ENCODE measurements at regions not wholly inside any gene's neighbourhood (a gene's known extent, or its start where the extent isn't known, plus 50 kb on each side); places are given as distances from the start of the nearest gene placed in this dataset.

DNA sequence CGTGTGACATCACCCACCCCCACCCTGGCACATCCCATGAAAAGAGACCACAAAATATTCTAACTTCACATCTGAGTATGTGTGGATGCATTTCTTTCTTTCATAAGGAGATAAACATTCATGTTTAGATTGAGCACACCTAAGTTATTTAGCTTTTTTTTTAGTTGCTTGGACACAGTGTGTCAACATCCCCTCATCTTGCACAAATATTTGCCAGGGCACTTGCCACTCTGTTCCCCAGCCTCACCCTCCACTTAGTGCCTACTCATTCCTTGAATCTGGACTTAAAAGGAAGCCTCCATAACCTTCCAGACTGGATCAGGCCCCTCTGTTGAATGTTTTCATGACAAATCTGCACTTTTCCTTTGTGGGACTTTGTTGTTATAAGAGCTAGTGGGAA lies 338.9 kb upstream of the IGFBP3 start:
- H3K4me2 ChIP-seq (ENCODE audit: low read depth, low read length): no peak overlapping the region
- H2AFZ ChIP-seq (replicated peaks; ENCODE audit: low read length, poor library complexity): no peak overlapping the region
- dilution Hi-C loops (cut with HindIII; ENCODE audit: low sequenced_read_pairs, unreplicated experiment): no loop called here
- in situ Hi-C loops (cut with MboI; ENCODE audit: low sequenced_read_pairs): no loop called here
- H2BK15ac ChIP-seq (ENCODE audit: low read depth, low read length): 0 out of 3 replicates have a peak overlapping the region, but pooled peaks have one; percentile 8
- peak overlapping the region; percentile 49 for H2BK5ac ChIP-seq (ENCODE audit: low read depth, low read length, poor library complexity, severe bottlenecking)
- peak overlapping the region in 1 of 2 experiments; percentile 35; a peak in 1 of 4 replicates for H4K8ac ChIP-seq (ENCODE audit: low read depth in 2 of 2, low read length in 2 of 2)
- H4K91ac ChIP-seq (ENCODE audit: insufficient read depth, low read depth, low read length): peak overlapping the region; percentile 1; the same call in 1 of the 2 replicates
- H3K18ac ChIP-seq (ENCODE audit: low read depth, low read length): no peak overlapping the region; the same call in 1 of the 2 replicates
- H3K9me3 ChIP-seq (ENCODE audit: control insufficient read depth, insufficient read depth, low read length): peaks cover 6% of the 10 kb centered on the region
- no peak overlapping the region; the same call in 1 of the 2 replicates for H2AK5ac ChIP-seq (ENCODE audit: low read depth, low read length)
- no TSS peak for BruUV-seq (replicated peaks)
- TF ChIP-seq, protein P1, sequence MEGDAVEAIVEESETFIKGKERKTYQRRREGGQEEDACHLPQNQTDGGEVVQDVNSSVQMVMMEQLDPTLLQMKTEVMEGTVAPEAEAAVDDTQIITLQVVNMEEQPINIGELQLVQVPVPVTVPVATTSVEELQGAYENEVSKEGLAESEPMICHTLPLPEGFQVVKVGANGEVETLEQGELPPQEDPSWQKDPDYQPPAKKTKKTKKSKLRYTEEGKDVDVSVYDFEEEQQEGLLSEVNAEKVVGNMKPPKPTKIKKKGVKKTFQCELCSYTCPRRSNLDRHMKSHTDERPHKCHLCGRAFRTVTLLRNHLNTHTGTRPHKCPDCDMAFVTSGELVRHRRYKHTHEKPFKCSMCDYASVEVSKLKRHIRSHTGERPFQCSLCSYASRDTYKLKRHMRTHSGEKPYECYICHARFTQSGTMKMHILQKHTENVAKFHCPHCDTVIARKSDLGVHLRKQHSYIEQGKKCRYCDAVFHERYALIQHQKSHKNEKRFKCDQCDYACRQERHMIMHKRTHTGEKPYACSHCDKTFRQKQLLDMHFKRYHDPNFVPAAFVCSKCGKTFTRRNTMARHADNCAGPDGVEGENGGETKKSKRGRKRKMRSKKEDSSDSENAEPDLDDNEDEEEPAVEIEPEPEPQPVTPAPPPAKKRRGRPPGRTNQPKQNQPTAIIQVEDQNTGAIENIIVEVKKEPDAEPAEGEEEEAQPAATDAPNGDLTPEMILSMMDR (conservative IDR thresholded peaks at IDR 0.05; ENCODE audit: low read depth, low read length): no peak
- TF ChIP-seq, protein P2, sequence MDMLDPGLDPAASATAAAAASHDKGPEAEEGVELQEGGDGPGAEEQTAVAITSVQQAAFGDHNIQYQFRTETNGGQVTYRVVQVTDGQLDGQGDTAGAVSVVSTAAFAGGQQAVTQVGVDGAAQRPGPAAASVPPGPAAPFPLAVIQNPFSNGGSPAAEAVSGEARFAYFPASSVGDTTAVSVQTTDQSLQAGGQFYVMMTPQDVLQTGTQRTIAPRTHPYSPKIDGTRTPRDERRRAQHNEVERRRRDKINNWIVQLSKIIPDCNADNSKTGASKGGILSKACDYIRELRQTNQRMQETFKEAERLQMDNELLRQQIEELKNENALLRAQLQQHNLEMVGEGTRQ (IDR thresholded peaks at IDR 0.05; ENCODE audit: low read depth, low read length): no peak
- TF ChIP-seq RFX5 (IDR thresholded peaks at IDR 0.05; ENCODE audit: low read depth, low read length) (no peak), RAD21 (IDR thresholded peaks at IDR 0.05; ENCODE audit: low read length) (no peak), MXI1 (IDR thresholded peaks at IDR 0.05; ENCODE audit: borderline replicate concordance, low read depth, low read length) (no peak), POLR2A (IDR thresholded peaks at IDR 0.05; ENCODE audit: low read depth, low read length) (no peak)
- H3K9ac ChIP-seq (ENCODE audit: low read depth, low read length): no peak overlapping the region
- 0 out of 2 replicates have a peak overlapping the region, but pooled peaks have one; percentile 22 for H3K14ac ChIP-seq (replicated peaks; ENCODE audit: low read depth, low read length)
- H4K20me1 ChIP-seq (ENCODE audit: insufficient read depth, low read length): no peaks in the 10 kb centered on the region
- H2BK20ac ChIP-seq (ENCODE audit: low read depth, low read length): peak overlapping the region; percentile 26; the same call in 1 of the 2 replicates
- ChIA-PET POLR2A (ENCODE audit: unreplicated experiment) (interaction anchor here (0.6 kb wide), 1 partner anchor 105 kb away, joined by 6 read pairs; no protein-coding TSS in a partner anchor), CTCF (interaction anchor here (0.6 to 0.9 kb wide), 2 partner anchors 27 to 107 kb away, joined by 3 read pairs; no protein-coding TSS in a partner anchor)
- peak overlapping the region; percentile 37; the same call in 1 of the 2 replicates for H3K4ac ChIP-seq (ENCODE audit: low read depth, low read length)
- H2BK120ac ChIP-seq (ENCODE audit: low read depth, low read length): peak overlapping the region; percentile 24
- DNase-seq (no peak), ATAC-seq (ENCODE audit: low read depth) (no peak)
- intact Hi-C loops (cut with micrococcal nuclease): loop anchor here (5.0 kb wide), 1 partner anchor 338 kb away; the partner anchor contains the start of gene IGFBP3
- peaks cover 10% of the 10 kb centered on the region for H3K4me1 ChIP-seq (ENCODE audit: control insufficient read depth, insufficient read depth, low read length)
- H3K56ac ChIP-seq (ENCODE audit: extremely low read depth, insufficient read depth, low read length): no peak overlapping the region
- H3K4me3 ChIP-seq (ENCODE audit: insufficient read depth, low read depth, low read length): no peak overlapping the region
- no peak overlapping the region for H3K27ac ChIP-seq (ENCODE audit: insufficient read depth, low read length)
- no peaks in the 10 kb centered on the region for H3K79me1 ChIP-seq (ENCODE audit: low read depth in 1 of 2, low read length in 2 of 2)
- H3K27me3 ChIP-seq (ENCODE audit: control insufficient read depth, insufficient read depth, low read length): no peaks in the 10 kb centered on the region
- WGBS, 2 experiments (ENCODE audit: extremely low coverage in 2 of 2, insufficient read length in 1 of 2): no CpG with 5 or more reads among the region's 1 CpG
- H2AK9ac ChIP-seq (replicated peaks; ENCODE audit: low read depth, low read length, poor library complexity): no peak overlapping the region
- no peak overlapping the region for H3K23ac ChIP-seq (ENCODE audit: low read depth, low read length)
- H3K9me1 ChIP-seq (ENCODE audit: insufficient read depth, low read length): peaks cover 3% of the 10 kb centered on the region; the same call in 1 of the 2 replicates
- H3K36me3 ChIP-seq (ENCODE audit: control insufficient read depth, insufficient read depth, low read length): no peaks in the 10 kb centered on the region
- H4K5ac ChIP-seq (ENCODE audit: low read depth, low read length): peak overlapping the region; percentile 5; the same call in 1 of the 2 replicates

Data from IMR-90 (cell line).